H1 (cell line): ENCODE measurements at regions not wholly inside any gene's neighbourhood (a gene's known extent, or its start where the extent isn't known, plus 50 kb on each side); places are given as distances from the start of the nearest gene placed in this dataset.

ENCODE experiments used
- CTCF ChIA-PET: fragments of 300-600 bp; sonication (Branson Sonifier 250); formaldehyde crosslinking; loops from one replicate; lab custom pipeline; 2021; ENCODE audit not compliant: partially characterized antibody; lab: Charles Lee
- POLR2A ChIA-PET: fragments of 300-600 bp; sonication (Branson Sonifier 250); formaldehyde crosslinking; loops from one replicate; lab custom pipeline; 2021; ENCODE audit warnings: inconsistent platforms; ENCODE audit not compliant: partially characterized antibody; lab: Charles Lee
- DNase-seq, 2 experiments: peaks; one replicate each; pipeline versions ENCODE4 v3.0.0 to v3.0.0-alpha.2; 2010 to 2022; ENCODE audit warnings: low spot score in 2 of 2, low read depth in 1 of 2, mixed read lengths in 1 of 2
- FAIRE-seq: peaks from 2 replicates; lab custom pipeline; 2011; peaks lifted over from hg19 to GRCh38; lab: Jason Lieb, UNC
- H2AFZ ChIP-seq: 2 replicates; pipeline ENCODE4 v1.8.1; 2012; ENCODE audit warnings: low read length, inconsistent platforms
- H2AK5ac ChIP-seq: 2 replicates; pipeline ENCODE4 v1.6.1; 2013; ENCODE audit warnings: low read depth, low read length
- H2BK120ac ChIP-seq: replicated peaks from 2 replicates; pipeline ENCODE3; 2013; ENCODE audit warnings: low read depth, low read length, inconsistent platforms
- H2BK12ac ChIP-seq: 2 replicates; pipeline ENCODE4 v1.6.1; 2013; ENCODE audit warnings: low read depth, low read length
- H2BK15ac ChIP-seq: 2 replicates; pipeline ENCODE4 v1.6.1; 2013; ENCODE audit warnings: low read length
- H2BK20ac ChIP-seq: 2 replicates; pipeline ENCODE4 v1.6.1; 2013; ENCODE audit warnings: low read length
- H2BK5ac ChIP-seq: 2 replicates; pipeline ENCODE4 v1.6.1; 2013; ENCODE audit warnings: low read depth, low read length
- H3K14ac ChIP-seq: 2 replicates; pipeline ENCODE4 v1.6.1; 2013; ENCODE audit warnings: inconsistent platforms; ENCODE audit not compliant: insufficient read length
- H3K18ac ChIP-seq: 2 replicates; pipeline ENCODE4 v1.6.1; 2013; ENCODE audit warnings: low read length; ENCODE audit errors: extremely low read depth
- H3K23ac ChIP-seq: 2 replicates; pipeline ENCODE4 v1.6.1; 2013; ENCODE audit warnings: inconsistent platforms; ENCODE audit not compliant: insufficient read length
- H3K23me2 ChIP-seq: 2 replicates; pipeline ENCODE4 v1.6.1; 2013; ENCODE audit warnings: low read depth, low read length
- H3K27ac ChIP-seq: 2 replicates; pipeline ENCODE4 v1.6.1; 2011; ENCODE audit warnings: low read depth, low read length, inconsistent platforms
- H3K27me3 ChIP-seq, 4 experiments: replicated peaks in 1 of 4; 1 replicate in 1 of 4; 2 replicates in 3 of 4; pipeline versions ENCODE4 v1.6.1 to v1.8.1; 2011 to 2013; ENCODE audit warnings: low read length in 3 of 4, mild to moderate bottlenecking in 3 of 4, inconsistent platforms in 2 of 4, mixed read lengths in 2 of 4, moderate library complexity in 1 of 4; ENCODE audit not compliant: control insufficient read depth in 3 of 4, insufficient read depth in 3 of 4; ENCODE audit errors: extremely low read depth in 1 of 4
- H3K36me3 ChIP-seq, 4 experiments: 2 replicates each; pipeline versions ENCODE4 v1.6.1 to v1.8.1; 2011 to 2013; ENCODE audit warnings: mild to moderate bottlenecking in 4 of 4, low read length in 3 of 4, moderate library complexity in 2 of 4, control low read depth in 1 of 4, inconsistent platforms in 1 of 4; ENCODE audit not compliant: insufficient read depth in 4 of 4, control insufficient read depth in 2 of 4
- H3K4ac ChIP-seq: replicated peaks from 2 replicates; pipeline ENCODE3; 2013; ENCODE audit warnings: low read length, low read depth, mixed read lengths, inconsistent platforms; ENCODE audit not compliant: insufficient read length
- H3K4me1 ChIP-seq, 4 experiments: replicated peaks in 1 of 4; 1 replicate in 1 of 4; 2 replicates in 3 of 4; pipeline versions ENCODE4 v1.6.1 to v1.8.1; 2011 to 2013; ENCODE audit warnings: low read length in 3 of 4, inconsistent platforms in 2 of 4, mixed read lengths in 1 of 4; ENCODE audit not compliant: insufficient read depth in 4 of 4, control insufficient read depth in 3 of 4
- H3K4me2 ChIP-seq, 2 experiments: 2 replicates each; pipeline versions ENCODE4 v1.6.1 to v1.8.1; 2011 to 2013; ENCODE audit warnings: low read depth in 2 of 2, low read length in 2 of 2, control low read depth in 1 of 2, inconsistent platforms in 1 of 2, mild to moderate bottlenecking in 1 of 2; ENCODE audit not compliant: insufficient read depth in 1 of 2
- H3K4me3 ChIP-seq, 4 experiments: fragments of 200-600, 300-600 bp in 1 of 4; sonication (generic), shearing (Covaris generic), sonication (Bioruptor Twin) in 1 of 4; 2 replicates each; pipeline versions ENCODE4 v1.5.1 to v1.8.1; 2011 to 2016; ENCODE audit warnings: low read length in 4 of 4, low read depth in 3 of 4, control low read depth in 2 of 4, inconsistent platforms in 2 of 4, mild to moderate bottlenecking in 2 of 4, mixed read lengths in 1 of 4, moderate library complexity in 1 of 4; ENCODE audit not compliant: insufficient read depth in 2 of 4; ENCODE audit errors: extremely low read depth in 1 of 4
- H3K56ac ChIP-seq: replicated peaks from 2 replicates; pipeline ENCODE3; 2013; ENCODE audit warnings: low read depth, mild to moderate bottlenecking, mixed read lengths, low read length, inconsistent platforms; ENCODE audit not compliant: insufficient read length
- H3K79me1 ChIP-seq: 2 replicates; pipeline ENCODE4 v1.6.1; 2013; ENCODE audit warnings: low read depth, low read length, control low read depth
- H3K79me2 ChIP-seq, 2 experiments: 2 replicates each; pipeline versions ENCODE4 v1.6.1 to v1.8.1; 2012 to 2013; ENCODE audit warnings: low read length in 2 of 2, mild to moderate bottlenecking in 2 of 2, inconsistent platforms in 1 of 2; ENCODE audit not compliant: insufficient read depth in 2 of 2, control insufficient read depth in 1 of 2
- H3K9ac ChIP-seq, 4 experiments: replicated peaks in 1 of 4; 1 replicate in 1 of 4; 2 replicates in 3 of 4; pipeline versions ENCODE4 v1.6.1 to v1.8.1; 2011 to 2013; ENCODE audit warnings: low read depth in 3 of 4, low read length in 3 of 4, control low read depth in 2 of 4, mild to moderate bottlenecking in 2 of 4, moderate library complexity in 2 of 4, inconsistent platforms in 1 of 4; ENCODE audit errors: extremely low read depth in 1 of 4
- H3K9me3 ChIP-seq, 2 experiments: 2 replicates each; pipeline versions ENCODE4 v1.6.1 to v1.8.1; 2012 to 2013; ENCODE audit warnings: mild to moderate bottlenecking in 2 of 2, moderate library complexity in 2 of 2, control low read depth in 1 of 2, inconsistent platforms in 1 of 2, low read depth in 1 of 2, low read length in 1 of 2, mixed read lengths in 1 of 2; ENCODE audit not compliant: insufficient read depth in 2 of 2
- H4K20me1 ChIP-seq, 2 experiments: replicated peaks in 1 of 2; 2 replicates each; pipeline versions ENCODE3 to v1.8.1; 2011 to 2013; ENCODE audit warnings: inconsistent platforms in 2 of 2, low read length in 2 of 2, mild to moderate bottlenecking in 1 of 2; ENCODE audit not compliant: insufficient read depth in 2 of 2, control insufficient read depth in 1 of 2
- H4K5ac ChIP-seq: 2 replicates; pipeline ENCODE4 v1.6.1; 2013; ENCODE audit warnings: low read length, low read depth, mixed read lengths, inconsistent platforms; ENCODE audit not compliant: insufficient read length
- H4K8ac ChIP-seq: 2 replicates; pipeline ENCODE4 v1.8.0; 2013; ENCODE audit warnings: mild to moderate bottlenecking, moderate library complexity, low read length, inconsistent platforms; ENCODE audit not compliant: insufficient read depth; ENCODE audit errors: extremely low read depth
- H4K91ac ChIP-seq: replicated peaks from 2 replicates; pipeline ENCODE3; 2013; ENCODE audit warnings: low read length, mixed read lengths, inconsistent platforms; ENCODE audit not compliant: insufficient read length
- CEBPB ChIP-seq: IDR thresholded peaks from 2 replicates; pipeline ENCODE4 v1.6.1; 2012; ENCODE audit warnings: low read depth, low read length
- CREB1 ChIP-seq: IDR thresholded peaks from 2 replicates; pipeline ENCODE4 v1.6.1; 2012; ENCODE audit warnings: inconsistent platforms
- KDM1A ChIP-seq: fragments of 200-600, 300-600 bp; sonication (generic); IDR thresholded peaks from 2 replicates; pipeline ENCODE4 v1.7.1; 2016; ENCODE audit warnings: mild to moderate bottlenecking, low read length, borderline replicate concordance
- NANOG ChIP-seq: IDR thresholded peaks from 2 replicates; pipeline ENCODE4 v1.6.1; 2011; ENCODE audit warnings: low read length, low read depth, mild to moderate bottlenecking, inconsistent platforms; ENCODE audit not compliant: insufficient read depth, poor library complexity, severe bottlenecking
- PHF8 ChIP-seq: fragments of 200-600 bp; sonication (generic); conservative IDR thresholded peaks from 2 replicates; pipeline ENCODE4 v1.7.1; 2012; ENCODE audit warnings: low read depth, mild to moderate bottlenecking, inconsistent platforms, low read length, moderate library complexity
- POU5F1 ChIP-seq: IDR thresholded peaks from 2 replicates; pipeline ENCODE4 v1.6.1; 2011; ENCODE audit warnings: low read depth, mild to moderate bottlenecking, low read length, moderate library complexity
- RFX5 ChIP-seq: IDR thresholded peaks from 2 replicates; pipeline ENCODE4 v1.6.1; 2011; ENCODE audit warnings: low read depth, low read length, improper control_type of control experiment, borderline replicate concordance
- TEAD4 ChIP-seq: IDR thresholded peaks from 2 replicates; pipeline ENCODE4 v1.6.1; 2012; ENCODE audit warnings: low read depth, low read length, inconsistent platforms, mixed read lengths
- YY1 ChIP-seq: IDR thresholded peaks from 2 replicates; pipeline ENCODE4 v1.6.1; 2011; ENCODE audit warnings: low read depth, mild to moderate bottlenecking, low read length
- WGBS, 2 experiments: shearing (Covaris generic) in 1 of 2; methylation state at CpG; one replicate each; pipeline versions ENCODE4 v1.1.6 to v1.1.7; 2013 to 2015; ENCODE audit warnings: low lambda C conversion rate in 2 of 2, mixed read lengths in 2 of 2, inconsistent platforms in 1 of 2, low coverage in 1 of 2, missing lambda C conversion rate in 1 of 2; ENCODE audit not compliant: insufficient replicate concordance in 2 of 2, insufficient coverage in 1 of 2, insufficient read length in 1 of 2; ENCODE audit errors: extremely low coverage in 1 of 2, missing lambda C conversion rate in 1 of 2; 5-methylcytosine and 5-hydroxymethylcytosine counted together

DNA sequence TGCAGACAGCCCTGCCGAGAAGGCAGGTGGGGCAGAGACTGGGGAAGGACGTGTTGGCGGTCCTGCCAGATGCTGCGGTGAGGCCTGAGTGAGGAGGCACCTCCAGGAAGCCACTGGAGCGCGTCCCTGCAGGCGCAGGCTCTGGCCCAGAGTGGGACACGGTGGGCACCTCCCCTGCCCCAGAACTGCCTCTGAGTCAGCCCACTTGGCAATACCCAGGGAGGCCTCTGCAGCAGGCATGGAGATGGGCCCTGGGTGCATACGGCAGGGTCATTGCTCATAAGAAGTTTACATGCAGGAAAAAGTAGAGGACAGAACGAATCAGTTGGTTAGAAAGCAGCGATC is 195.9 kb downstream of the TFCP2L1 start:
- H2BK5ac ChIP-seq = no peak overlapping the region
- WGBS, 2 experiments = 93% methylated on average over 7 of the region's 11 CpGs; no CpG with 5 or more reads in 1 of the 2 experiments
- no peak overlapping the region for H4K91ac ChIP-seq
- H2BK15ac ChIP-seq = no peak overlapping the region
- H3K9ac ChIP-seq = no peak overlapping the region
- no peaks in the 10 kb centered on the region for H3K4me1 ChIP-seq
- H3K23ac ChIP-seq = no peak overlapping the region
- H2AK5ac ChIP-seq = no peak overlapping the region
- ChIA-PET CTCF (interaction anchor here (1.2 to 23.5 kb wide), 4 partner anchors 4 to 268 kb away, joined by 6 to 434 read pairs (median 289); no protein-coding TSS in a partner anchor), POLR2A (interaction anchor here (6.7 kb wide), 1 partner anchor 14 kb away, joined by 51 read pairs; no protein-coding TSS in a partner anchor)
- no peak overlapping the region for H3K4me2 ChIP-seq
- H2BK120ac ChIP-seq = no peak overlapping the region
- H3K36me3 ChIP-seq = no peaks in the 10 kb centered on the region
- H3K79me2 ChIP-seq = no peaks in the 10 kb centered on the region
- H3K18ac ChIP-seq = no peak overlapping the region
- H3K14ac ChIP-seq = no peak overlapping the region
- no peak overlapping the region for H2BK20ac ChIP-seq
- H2AFZ ChIP-seq = no peak overlapping the region
- no peak overlapping the region for H4K8ac ChIP-seq
- TF ChIP-seq YY1 = no peak
- TF ChIP-seq CEBPB = no peak
- no peak for TF ChIP-seq PHF8
- TF ChIP-seq CREB1 = no peak
- TF ChIP-seq KDM1A = no peak
- no peak for TF ChIP-seq NANOG
- TF ChIP-seq TEAD4 = no peak
- no peak for TF ChIP-seq RFX5
- TF ChIP-seq POU5F1 = no peak
- no peak overlapping the region for H3K27ac ChIP-seq
- no peak overlapping the region for H3K4me3 ChIP-seq
- no peak for FAIRE-seq
- H3K27me3 ChIP-seq = no peaks in the 10 kb centered on the region; a peak in 2 of 7 replicates
- no peak overlapping the region for H2BK12ac ChIP-seq
- H3K23me2 ChIP-seq = no peaks in the 10 kb centered on the region
- no peak overlapping the region for H3K4ac ChIP-seq
- peaks cover 4 to 8% of the 10 kb centered on the region in 2 experiments; a peak in 3 of 4 replicates for H3K9me3 ChIP-seq
- H3K56ac ChIP-seq = no peak overlapping the region
- no peak for DNase-seq
- H3K79me1 ChIP-seq = no peaks in the 10 kb centered on the region
- H4K20me1 ChIP-seq = no peaks in the 10 kb centered on the region
- H4K5ac ChIP-seq = no peak overlapping the region
